ENCODE measurements at regions not wholly inside any gene's neighbourhood (a gene's known extent, or its start where the extent isn't known, plus 50 kb on each side); places are given as distances from the start of the nearest gene placed in this dataset.

DNA sequence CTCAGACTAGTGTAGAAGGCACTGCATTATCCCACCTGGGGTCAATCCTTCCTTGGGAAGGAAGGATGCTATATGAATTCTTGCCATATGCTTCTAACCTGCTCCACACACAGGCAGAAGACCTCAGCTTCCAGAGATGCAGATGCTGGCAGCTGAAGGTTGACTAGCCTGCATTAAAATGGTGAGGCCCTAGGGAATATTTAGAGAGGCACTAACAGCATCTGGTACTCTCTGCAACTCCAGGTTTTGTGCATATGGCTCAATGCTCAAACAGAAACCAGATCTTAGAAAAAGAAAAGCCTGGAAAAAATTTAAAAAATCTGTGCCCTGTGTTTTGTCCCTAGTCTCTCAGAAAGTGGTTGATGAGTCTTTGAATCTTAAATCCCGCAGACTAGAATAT, 56.0 kb upstream of the MYRIP start:
- TF ChIP-seq, protein P1, sequence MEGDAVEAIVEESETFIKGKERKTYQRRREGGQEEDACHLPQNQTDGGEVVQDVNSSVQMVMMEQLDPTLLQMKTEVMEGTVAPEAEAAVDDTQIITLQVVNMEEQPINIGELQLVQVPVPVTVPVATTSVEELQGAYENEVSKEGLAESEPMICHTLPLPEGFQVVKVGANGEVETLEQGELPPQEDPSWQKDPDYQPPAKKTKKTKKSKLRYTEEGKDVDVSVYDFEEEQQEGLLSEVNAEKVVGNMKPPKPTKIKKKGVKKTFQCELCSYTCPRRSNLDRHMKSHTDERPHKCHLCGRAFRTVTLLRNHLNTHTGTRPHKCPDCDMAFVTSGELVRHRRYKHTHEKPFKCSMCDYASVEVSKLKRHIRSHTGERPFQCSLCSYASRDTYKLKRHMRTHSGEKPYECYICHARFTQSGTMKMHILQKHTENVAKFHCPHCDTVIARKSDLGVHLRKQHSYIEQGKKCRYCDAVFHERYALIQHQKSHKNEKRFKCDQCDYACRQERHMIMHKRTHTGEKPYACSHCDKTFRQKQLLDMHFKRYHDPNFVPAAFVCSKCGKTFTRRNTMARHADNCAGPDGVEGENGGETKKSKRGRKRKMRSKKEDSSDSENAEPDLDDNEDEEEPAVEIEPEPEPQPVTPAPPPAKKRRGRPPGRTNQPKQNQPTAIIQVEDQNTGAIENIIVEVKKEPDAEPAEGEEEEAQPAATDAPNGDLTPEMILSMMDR (IDR thresholded peaks at IDR 0.05): no peak
- no peak for TF ChIP-seq POLR2A (IDR thresholded peaks at IDR 0.05)

Data from Peyer's patch (tissue), 4 donors.